ENCODE measurements at regions not wholly inside any gene's neighbourhood (a gene's known extent, or its start where the extent isn't known, plus 50 kb on each side); places are given as distances from the start of the nearest gene placed in this dataset.

DNA sequence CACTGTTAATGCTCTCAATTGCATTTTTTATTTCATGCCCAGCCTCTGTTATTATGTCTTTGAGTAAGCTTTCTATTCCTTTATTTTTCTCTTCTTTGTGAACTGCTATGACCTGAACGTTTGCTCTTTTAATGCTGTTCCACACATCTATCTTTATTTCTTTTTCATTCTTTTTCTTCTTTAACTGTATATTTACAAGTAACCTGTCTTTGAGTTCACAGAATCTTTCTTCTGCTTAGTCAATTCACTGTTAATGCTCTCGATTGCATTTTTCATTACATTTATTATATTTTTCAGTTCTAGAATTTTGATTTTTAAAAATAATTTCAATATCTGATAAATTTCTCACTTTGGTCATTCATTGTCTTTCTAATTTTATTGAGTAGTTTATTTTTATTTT, 316.3 kb upstream of the MEF2C start:
- no peaks in the 10 kb centered on the region for H3K36me3 ChIP-seq
- H3K9me3 ChIP-seq, result peaks cover 14 to 41% of the 10 kb centered on the region in 2 donors
- H3K4me3 ChIP-seq, result no peak overlapping the region
- TF ChIP-seq, protein P1, sequence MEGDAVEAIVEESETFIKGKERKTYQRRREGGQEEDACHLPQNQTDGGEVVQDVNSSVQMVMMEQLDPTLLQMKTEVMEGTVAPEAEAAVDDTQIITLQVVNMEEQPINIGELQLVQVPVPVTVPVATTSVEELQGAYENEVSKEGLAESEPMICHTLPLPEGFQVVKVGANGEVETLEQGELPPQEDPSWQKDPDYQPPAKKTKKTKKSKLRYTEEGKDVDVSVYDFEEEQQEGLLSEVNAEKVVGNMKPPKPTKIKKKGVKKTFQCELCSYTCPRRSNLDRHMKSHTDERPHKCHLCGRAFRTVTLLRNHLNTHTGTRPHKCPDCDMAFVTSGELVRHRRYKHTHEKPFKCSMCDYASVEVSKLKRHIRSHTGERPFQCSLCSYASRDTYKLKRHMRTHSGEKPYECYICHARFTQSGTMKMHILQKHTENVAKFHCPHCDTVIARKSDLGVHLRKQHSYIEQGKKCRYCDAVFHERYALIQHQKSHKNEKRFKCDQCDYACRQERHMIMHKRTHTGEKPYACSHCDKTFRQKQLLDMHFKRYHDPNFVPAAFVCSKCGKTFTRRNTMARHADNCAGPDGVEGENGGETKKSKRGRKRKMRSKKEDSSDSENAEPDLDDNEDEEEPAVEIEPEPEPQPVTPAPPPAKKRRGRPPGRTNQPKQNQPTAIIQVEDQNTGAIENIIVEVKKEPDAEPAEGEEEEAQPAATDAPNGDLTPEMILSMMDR (IDR thresholded peaks at IDR 0.05), result no peak
- TF ChIP-seq POLR2A (IDR thresholded peaks at IDR 0.05), result no peak
- no peak for TF ChIP-seq POLR2AphosphoS5 (IDR thresholded peaks at IDR 0.05)
- no peak overlapping the region for H3K27ac ChIP-seq
- no peaks in the 10 kb centered on the region for H3K27me3 ChIP-seq
- no peak for DNase-seq (ENCODE audit: low spot score in 2 of 2)
- H3K4me1 ChIP-seq, result no peaks in the 10 kb centered on the region
- intact Hi-C loops (cut with DNase I; ENCODE audit: low total_unique reads), result no loop called here

DNA sequence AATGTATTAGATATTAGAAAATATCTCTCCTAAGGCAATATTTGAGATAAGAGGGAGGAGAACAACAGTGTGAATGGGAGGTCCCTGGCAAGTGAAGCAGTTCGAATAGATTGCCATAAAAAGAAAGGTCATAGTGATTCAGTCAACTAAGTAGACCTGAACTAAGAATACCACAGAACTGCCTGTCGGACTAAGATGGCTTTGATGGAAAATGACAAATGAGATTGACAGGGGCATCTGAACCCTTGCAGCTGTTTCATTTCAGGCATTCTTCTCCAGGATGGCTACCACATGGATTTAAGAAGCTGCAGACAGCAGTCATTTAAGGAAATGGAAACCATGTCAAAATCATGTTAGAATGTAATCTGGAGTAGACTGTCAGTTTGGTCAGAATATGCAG, 308.4 kb upstream of the MEF2C start:
- H3K4me1 ChIP-seq, result no peaks in the 10 kb centered on the region
- intact Hi-C loops (cut with DNase I; ENCODE audit: low total_unique reads), result loop anchor here (1.0 kb wide), 1 partner anchor 10 kb away; no protein-coding TSS in a partner anchor
- peaks cover 0 to 14% of the 10 kb centered on the region in 2 donors for H3K9me3 ChIP-seq
- H3K4me3 ChIP-seq, result no peak overlapping the region
- no peaks in the 10 kb centered on the region for H3K27me3 ChIP-seq
- H3K27ac ChIP-seq, result no peak overlapping the region
- DNase-seq (ENCODE audit: low spot score in 2 of 2), result no peak
- no peak for TF ChIP-seq POLR2A (IDR thresholded peaks at IDR 0.05)
- TF ChIP-seq, protein P1 (IDR thresholded peaks at IDR 0.05), result no peak
- TF ChIP-seq POLR2AphosphoS5 (IDR thresholded peaks at IDR 0.05), result no peak
- no peaks in the 10 kb centered on the region for H3K36me3 ChIP-seq

DNA sequence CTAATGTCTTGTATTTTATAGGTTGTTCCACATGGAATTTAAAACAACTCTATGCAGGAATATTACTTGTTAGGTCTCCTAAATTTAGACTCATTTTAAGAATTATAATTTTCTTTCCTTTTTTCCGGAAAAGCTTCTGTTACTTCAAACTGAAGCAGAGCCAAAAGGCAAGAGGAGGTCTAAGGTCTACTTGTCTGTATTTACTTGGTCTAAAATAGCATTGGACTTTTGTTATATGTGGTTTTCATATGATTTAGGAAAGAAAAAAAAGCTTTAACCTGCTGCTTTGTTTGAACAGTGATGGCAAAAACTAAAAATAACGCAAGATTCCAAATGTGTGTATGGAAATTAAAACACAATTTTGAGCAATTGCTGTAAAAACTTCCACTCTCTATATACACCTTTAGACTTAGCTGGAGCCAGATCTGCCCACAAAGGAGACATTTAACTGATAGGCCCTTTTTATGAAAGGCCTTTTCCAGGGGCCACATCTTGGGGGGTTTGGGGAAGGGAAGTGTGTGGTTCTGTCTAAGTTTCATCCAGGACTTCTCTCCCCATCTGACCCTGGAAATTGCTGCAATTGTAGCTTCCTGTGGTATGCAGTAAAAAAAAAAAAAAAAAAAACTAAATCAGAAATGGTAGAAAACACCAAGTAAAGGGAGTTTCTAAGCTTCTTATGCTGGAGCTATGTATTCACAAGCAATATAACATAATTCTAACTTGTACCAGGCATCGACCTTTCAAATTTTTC, 307.7 kb upstream of the MEF2C start:
- Histone ChIP-seq H3K27me3 (no peaks in the 10 kb centered on the region), H3K36me3 (no peaks in the 10 kb centered on the region), H3K4me3 (no peak overlapping the region), H3K27ac (no peak overlapping the region), H3K9me3 (peaks cover 0 to 7% of the 10 kb centered on the region in 2 donors), H3K4me1 (no peaks in the 10 kb centered on the region)
- intact Hi-C loops (cut with DNase I; ENCODE audit: low total_unique reads), result loop anchor here (1.0 kb wide), 1 partner anchor 11 kb away; no protein-coding TSS in a partner anchor
- TF ChIP-seq, protein P1 (IDR thresholded peaks at IDR 0.05), result no peak
- DNase-seq (ENCODE audit: low spot score in 2 of 2), result no peak

DNA sequence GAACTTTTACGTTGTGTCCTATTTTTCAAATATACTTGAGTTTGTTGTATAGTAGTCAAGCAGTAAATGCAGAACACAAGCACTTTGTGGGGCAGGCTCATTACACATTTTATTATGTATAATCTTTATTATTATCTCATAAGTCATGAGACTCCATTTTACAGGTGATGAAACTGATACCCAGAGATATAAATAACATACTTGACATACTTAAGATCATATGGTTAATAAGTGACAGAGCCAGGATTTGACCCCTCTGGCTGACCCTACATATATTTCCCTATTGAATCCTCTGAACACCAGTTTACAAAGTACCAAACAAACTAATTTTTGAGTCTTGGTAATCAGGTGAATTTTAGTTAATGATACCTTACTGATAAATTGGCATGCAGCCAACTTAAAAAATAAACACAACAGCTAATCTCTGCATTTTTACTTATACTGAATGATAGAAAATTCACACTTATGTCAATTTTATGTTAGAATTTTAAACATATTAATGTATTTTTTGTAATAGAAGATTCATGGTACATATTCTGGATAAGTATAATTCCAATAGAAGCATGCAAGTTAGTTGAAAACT, 305.0 kb upstream of the MEF2C start:
- Histone ChIP-seq H3K4me1 (no peaks in the 10 kb centered on the region), H3K27ac (no peak overlapping the region), H3K9me3 (no peaks in the 10 kb centered on the region), H3K36me3 (no peaks in the 10 kb centered on the region), H3K27me3 (no peaks in the 10 kb centered on the region), H3K4me3 (no peak overlapping the region)
- no peak for DNase-seq (ENCODE audit: low spot score in 2 of 2)
- no peak for TF ChIP-seq POLR2AphosphoS5 (IDR thresholded peaks at IDR 0.05)
- TF ChIP-seq, protein P1 (IDR thresholded peaks at IDR 0.05), result no peak
- no peak for TF ChIP-seq POLR2A (IDR thresholded peaks at IDR 0.05)
- intact Hi-C loops (cut with DNase I; ENCODE audit: low total_unique reads), result loop anchor here (5.0 kb wide), 1 partner anchor 231 kb away; no protein-coding TSS in a partner anchor

DNA sequence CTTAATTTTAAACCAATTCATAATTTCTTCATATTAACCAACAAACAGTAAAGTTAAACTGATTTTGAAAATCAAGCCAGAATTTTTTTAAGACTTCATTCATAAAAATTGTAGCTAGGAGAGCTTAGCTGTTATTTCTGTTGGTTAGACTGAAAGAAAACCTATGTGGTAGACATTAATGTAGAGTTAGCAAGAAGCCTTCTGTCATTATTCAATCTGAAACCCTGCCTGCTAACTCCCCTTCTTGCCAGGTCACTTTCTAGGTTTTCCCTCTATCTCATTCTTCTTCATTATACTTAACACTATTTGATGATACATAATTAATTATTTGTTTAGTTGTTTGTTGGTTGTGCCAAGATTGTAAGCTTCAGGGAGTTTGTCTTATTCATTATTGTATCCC, 304.3 kb upstream of the MEF2C start:
- TF ChIP-seq, protein P1 (IDR thresholded peaks at IDR 0.05), result no peak
- TF ChIP-seq POLR2AphosphoS5 (IDR thresholded peaks at IDR 0.05) (no peak), POLR2A (IDR thresholded peaks at IDR 0.05) (no peak)

More for the DNA sequence above, 304.3 kb upstream of the MEF2C start:
- Histone ChIP-seq H3K9me3 (no peaks in the 10 kb centered on the region), H3K36me3 (no peaks in the 10 kb centered on the region), H3K27ac (no peak overlapping the region), H3K4me1 (no peaks in the 10 kb centered on the region), H3K27me3 (no peaks in the 10 kb centered on the region), H3K4me3 (no peak overlapping the region)
- DNase-seq (ENCODE audit: low spot score in 2 of 2), result no peak
- intact Hi-C loops (cut with DNase I; ENCODE audit: low total_unique reads), result loop anchor here (5.0 kb wide), 1 partner anchor 230 kb away; no protein-coding TSS in a partner anchor
